HG03565 (cell line): ENCODE measurements at regions not wholly inside any gene's neighbourhood (a gene's known extent, or its start where the extent isn't known, plus 50 kb on each side); places are given as distances from the start of the nearest gene placed in this dataset.
"Not testable (repeated sequence)": the region's sequence is repeated elsewhere in the genome, so short reads cannot be mapped to it uniquely, and the experiment has no call there.

ENCODE experiments used
- ATAC-seq: cut with Tn5 transposase; IDR thresholded peaks from one replicate; pipeline ENCODE4 v1.9.1; 2021; ENCODE audit warnings: mild to moderate bottlenecking, moderate library complexity; ENCODE audit not compliant: unreplicated experiment

GRCh38 chr3:86794361-86795065 is 196.4 kb downstream of the VGLL3 start:
- ATAC-seq: no peak

- ATAC-seq: no peak
These were observed 197.2 kb downstream of the VGLL3 start for GRCh38 chr3:86793786-86794185.

GRCh38 chr3:86792316-86792715 is 198.6 kb downstream of the VGLL3 start:
- no peak for ATAC-seq

- ATAC-seq: no peak
These were observed 199.9 kb downstream of the VGLL3 start for GRCh38 chr3:86790884-86791549.

GRCh38 chr3:86788371-86788770 is 202.6 kb downstream of the VGLL3 start:
- no peak for ATAC-seq

- no peak for ATAC-seq
These were observed 203.9 kb downstream of the VGLL3 start for GRCh38 chr3:86787091-86787490.

GRCh38 chr3:86785386-86785785 is 205.6 kb downstream of the VGLL3 start:
- ATAC-seq: no peak

GRCh38 chr3:86782866-86783265 is 208.1 kb downstream of the VGLL3 start:
- no peak for ATAC-seq

GRCh38 chr3:86782286-86782685 is 208.7 kb downstream of the VGLL3 start:
- no peak for ATAC-seq

- no peak for ATAC-seq
These were observed 216.8 kb downstream of the VGLL3 start for GRCh38 chr3:86774082-86774691.

GRCh38 chr3:86772699-86773098 is 218.2 kb downstream of the VGLL3 start:
- no peak for ATAC-seq

- ATAC-seq: no peak
These were observed 219.0 kb downstream of the VGLL3 start for GRCh38 chr3:86771741-86772512.

GRCh38 chr3:86766331-86766730 is 224.6 kb downstream of the VGLL3 start:
- ATAC-seq: no peak

GRCh38 chr3:86757322-86758179 is 233.4 kb downstream of the VGLL3 start:
- not testable (repeated sequence) for ATAC-seq

GRCh38 chr3:86748015-86748414 is 242.9 kb downstream of the VGLL3 start:
- no peak for ATAC-seq

GRCh38 chr3:86744051-86744450 is 246.9 kb downstream of the VGLL3 start:
- ATAC-seq: no peak

GRCh38 chr3:86743233-86743632 is 247.7 kb downstream of the VGLL3 start:
- no peak for ATAC-seq

- ATAC-seq: no peak
These were observed 250.2 kb downstream of the VGLL3 start for GRCh38 chr3:86740751-86741150.

- ATAC-seq: no peak
These were observed 251.7 kb downstream of the VGLL3 start for GRCh38 chr3:86739244-86739643.

- ATAC-seq: no peak
These were observed 252.3 kb downstream of the VGLL3 start for GRCh38 chr3:86738684-86739083.
